ENCODE measurements at regions not wholly inside any gene's neighbourhood (a gene's known extent, or its start where the extent isn't known, plus 50 kb on each side); places are given as distances from the start of the nearest gene placed in this dataset.

- peaks cover 10% of the 10 kb centered on the region for H3K9me3 Mint-ChIP-seq
Measured at GRCh38 chr9:110081395-110081794, 126.6 kb downstream of the C9orf152 start.

GRCh38 chr9:110083866-110084265, 124.1 kb downstream of the C9orf152 start:
- no peak for TF ChIP-seq EZH2phosphoT487 (IDR thresholded peaks at IDR 0.05)
- TF ChIP-seq CTCF (IDR thresholded peaks at IDR 0.05): no peak
- TF ChIP-seq EZH2 (IDR thresholded peaks at IDR 0.05): no peak
- Histone ChIP-seq H3K4me1 (no peaks in the 10 kb centered on the region), H3K27ac (no peak overlapping the region)

More at GRCh38 chr9:110081395-110081794, 126.6 kb downstream of the C9orf152 start:
- Histone ChIP-seq H4K20me1 (ENCODE audit: low read depth) (no peaks in the 10 kb centered on the region), H3K9ac (no peak overlapping the region), H3K9me3 (ENCODE audit: low read depth) (no peaks in the 10 kb centered on the region), H3F3A (ENCODE audit: low read depth) (no peaks in the 10 kb centered on the region), H3K4me1 (no peaks in the 10 kb centered on the region), H2AFZ (replicated peaks) (no peak overlapping the region), H3K36me3 (no peaks in the 10 kb centered on the region), H3K79me2 (ENCODE audit: low read depth) (peaks cover 14% of the 10 kb centered on the region), H3K4me3 (no peak overlapping the region), H3K27me3 (no peaks in the 10 kb centered on the region), H3K4me2 (no peak overlapping the region), H3K27ac (no peak overlapping the region)
- DNase-seq (ENCODE audit: low spot score): no peak
- Mint-ChIP-seq H3K4me1 (peaks cover 8% of the 10 kb centered on the region), H3K4me3 (no peak overlapping the region), H3K36me3 (peaks cover 21% of the 10 kb centered on the region), H3K27me3 (ENCODE audit: insufficient read depth, low read depth) (peaks cover 4% of the 10 kb centered on the region), H3K27ac (no peak overlapping the region)
- TF ChIP-seq EZH2 (IDR thresholded peaks at IDR 0.05) (no peak), CTCF (IDR thresholded peaks at IDR 0.05) (no peak), EZH2phosphoT487 (IDR thresholded peaks at IDR 0.05) (no peak)

GRCh38 chr9:110086537-110086936, 121.4 kb downstream of the C9orf152 start:
- Histone ChIP-seq H4K20me1 (ENCODE audit: low read depth) (no peaks in the 10 kb centered on the region), H3K9me3 (ENCODE audit: low read depth) (no peaks in the 10 kb centered on the region), H3K79me2 (ENCODE audit: low read depth) (no peaks in the 10 kb centered on the region)

More at GRCh38 chr9:110083866-110084265, 124.1 kb downstream of the C9orf152 start:
- no peaks in the 10 kb centered on the region for H4K20me1 ChIP-seq (ENCODE audit: low read depth)
- H3K79me2 ChIP-seq (ENCODE audit: low read depth): peaks cover 3% of the 10 kb centered on the region
- no peaks in the 10 kb centered on the region for H3K27me3 ChIP-seq
- no peak overlapping the region for H3K9ac ChIP-seq
- H3K27ac Mint-ChIP-seq: no peak overlapping the region
- peaks cover 4% of the 10 kb centered on the region for H3K27me3 Mint-ChIP-seq (ENCODE audit: insufficient read depth, low read depth)
- H3K4me2 ChIP-seq: no peak overlapping the region
- no peaks in the 10 kb centered on the region for H3K36me3 ChIP-seq
- H3F3A ChIP-seq (ENCODE audit: low read depth): no peaks in the 10 kb centered on the region
- no peak overlapping the region for H3K4me3 ChIP-seq
- H3K9me3 ChIP-seq (ENCODE audit: low read depth): no peaks in the 10 kb centered on the region
- H3K9me3 Mint-ChIP-seq: peaks cover 10% of the 10 kb centered on the region
- H3K4me1 Mint-ChIP-seq: peaks cover 8% of the 10 kb centered on the region
- no peak overlapping the region for H2AFZ ChIP-seq (replicated peaks)
- no peak for DNase-seq (ENCODE audit: low spot score)
- no peak overlapping the region for H3K4me3 Mint-ChIP-seq
- peaks cover 28% of the 10 kb centered on the region for H3K36me3 Mint-ChIP-seq

More at GRCh38 chr9:110086537-110086936, 121.4 kb downstream of the C9orf152 start:
- Mint-ChIP-seq H3K27me3 (ENCODE audit: insufficient read depth, low read depth) (peaks cover 4% of the 10 kb centered on the region), H3K9me3 (peaks cover 13% of the 10 kb centered on the region), H3K4me3 (no peak overlapping the region), H3K27ac (no peak overlapping the region), H3K36me3 (peaks cover 27% of the 10 kb centered on the region), H3K4me1 (peaks cover 3% of the 10 kb centered on the region)
- H3K4me3 ChIP-seq: no peak overlapping the region
- TF ChIP-seq EZH2 (IDR thresholded peaks at IDR 0.05): no peak
- no peak for TF ChIP-seq CTCF (IDR thresholded peaks at IDR 0.05)
- no peak for TF ChIP-seq EZH2phosphoT487 (IDR thresholded peaks at IDR 0.05)
- no peaks in the 10 kb centered on the region for H3F3A ChIP-seq (ENCODE audit: low read depth)
- no peak overlapping the region for H3K4me2 ChIP-seq
- DNase-seq (ENCODE audit: low spot score): no peak
- H2AFZ ChIP-seq (replicated peaks): no peak overlapping the region
- no peak overlapping the region for H3K27ac ChIP-seq
- H3K4me1 ChIP-seq: no peaks in the 10 kb centered on the region
- no peaks in the 10 kb centered on the region for H3K27me3 ChIP-seq
- no peak overlapping the region for H3K9ac ChIP-seq
- no peaks in the 10 kb centered on the region for H3K36me3 ChIP-seq
